GM12874 (cell line): ENCODE measurements at regions not wholly inside any gene's neighbourhood (a gene's known extent, or its start where the extent isn't known, plus 50 kb on each side); places are given as distances from the start of the nearest gene placed in this dataset.

Experiments used
- CTCF ChIP-seq: IDR thresholded peaks from 2 replicates; pipeline ENCODE4 v1.5.1; 2011; ENCODE audit warnings: low read depth, mild to moderate bottlenecking, control low read depth, low read length, moderate library complexity; ENCODE audit not compliant: insufficient read depth

GRCh38 chr5:67806654-67807438, 408.7 kb upstream of the PIK3R1 start:
- no peak for TF ChIP-seq CTCF

GRCh38 chr5:67805666-67806348, 409.7 kb upstream of the PIK3R1 start:
- no peak for TF ChIP-seq CTCF

GRCh38 chr5:67802766-67803165, 412.8 kb upstream of the PIK3R1 start:
- no peak for TF ChIP-seq CTCF

- no peak for TF ChIP-seq CTCF
Measured at GRCh38 chr5:67799732-67800234, 415.8 kb upstream of the PIK3R1 start.

- no peak for TF ChIP-seq CTCF
Measured at GRCh38 chr5:67795781-67796477, 419.6 kb upstream of the PIK3R1 start.

- no peak for TF ChIP-seq CTCF
Measured at GRCh38 chr5:67793966-67794365, 421.6 kb upstream of the PIK3R1 start.

- TF ChIP-seq CTCF: no peak
Measured at GRCh38 chr5:67793418-67793817, 422.1 kb upstream of the PIK3R1 start.
